Astrocyte (in vitro differentiated cells and primary cell): ENCODE measurements at regions not wholly inside any gene's neighbourhood (a gene's known extent, or its start where the extent isn't known, plus 50 kb on each side); places are given as distances from the start of the nearest gene placed in this dataset.

Experiments used
- DNase-seq: peaks from one replicate; pipeline ENCODE4 v3.0.0-alpha.2; 2010; ENCODE audit warnings: low read depth
- FAIRE-seq: peaks from 2 replicates; lab custom pipeline; 2011; peaks lifted over from hg19 to GRCh38; lab: Jason Lieb, UNC
- H2AFZ ChIP-seq: 2 replicates; pipeline ENCODE4 v1.6.0; 2012; ENCODE audit warnings: low read depth, low read length, inconsistent platforms
- H3K27ac ChIP-seq: 2 replicates; pipeline ENCODE4 v1.5.1; 2011; ENCODE audit warnings: low read depth, low read length, inconsistent platforms
- H3K27me3 ChIP-seq: 2 replicates; pipeline ENCODE4 v1.6.0; 2011; ENCODE audit warnings: low read length, inconsistent platforms; ENCODE audit not compliant: insufficient read depth
- H3K36me3 ChIP-seq: 2 replicates; pipeline ENCODE4 v1.5.1; 2011; ENCODE audit warnings: low read length, inconsistent platforms; ENCODE audit not compliant: insufficient read depth
- H3K4me1 ChIP-seq: 2 replicates; pipeline ENCODE4 v1.5.1; 2011; ENCODE audit warnings: low read length, inconsistent platforms; ENCODE audit not compliant: insufficient read depth
- H3K4me2 ChIP-seq: 2 replicates; pipeline ENCODE4 v1.6.0; 2012; ENCODE audit warnings: low read length, inconsistent platforms
- H3K4me3 ChIP-seq: 2 replicates; pipeline ENCODE4 v1.5.1; 2011; ENCODE audit warnings: low read depth, mild to moderate bottlenecking, low read length, inconsistent platforms; ENCODE audit not compliant: insufficient read depth
- H3K79me2 ChIP-seq: 2 replicates; pipeline ENCODE4 v1.6.0; 2012; ENCODE audit warnings: mild to moderate bottlenecking, low read length, inconsistent platforms; ENCODE audit not compliant: insufficient read depth
- H3K9ac ChIP-seq: 2 replicates; pipeline ENCODE4 v1.6.0; 2012; ENCODE audit warnings: mild to moderate bottlenecking, low read length, inconsistent platforms
- H3K9me3 ChIP-seq: 2 replicates; pipeline ENCODE4 v1.5.1; 2012; ENCODE audit warnings: low read depth, mild to moderate bottlenecking, low read length, inconsistent platforms; ENCODE audit not compliant: insufficient read depth
- H4K20me1 ChIP-seq: 2 replicates; pipeline ENCODE4 v1.6.0; 2012; ENCODE audit warnings: low read length, inconsistent platforms; ENCODE audit not compliant: insufficient read depth
- H3K27ac Mint-ChIP-seq: one replicate; pipeline ENCODE4 v1.8.0; 2021; ENCODE audit warnings: mild to moderate bottlenecking, mixed read lengths; ENCODE audit not compliant: unreplicated experiment
- H3K27me3 Mint-ChIP-seq: one replicate; pipeline ENCODE4 v1.8.0; 2021; ENCODE audit warnings: low read depth, mixed read lengths; ENCODE audit not compliant: unreplicated experiment
- H3K36me3 Mint-ChIP-seq: one replicate; pipeline ENCODE4 v1.8.0; 2021; ENCODE audit warnings: low read depth, mixed read lengths; ENCODE audit not compliant: unreplicated experiment
- H3K4me1 Mint-ChIP-seq: one replicate; pipeline ENCODE4 v1.8.0; 2021; ENCODE audit warnings: low read depth, mixed read lengths; ENCODE audit not compliant: unreplicated experiment
- H3K4me3 Mint-ChIP-seq: one replicate; pipeline ENCODE4 v1.8.0; 2021; ENCODE audit warnings: mild to moderate bottlenecking, moderate library complexity, mixed read lengths; ENCODE audit not compliant: unreplicated experiment
- H3K9me3 Mint-ChIP-seq: one replicate; pipeline ENCODE4 v1.8.0; 2021; ENCODE audit warnings: mild to moderate bottlenecking, mixed read lengths; ENCODE audit not compliant: unreplicated experiment
- EZH2 ChIP-seq: IDR thresholded peaks from 2 replicates; pipeline ENCODE4 v1.6.1; 2012; ENCODE audit warnings: mild to moderate bottlenecking, low read length, inconsistent platforms; ENCODE audit not compliant: insufficient read depth
- TF ChIP-seq, protein P1 (sequence below): IDR thresholded peaks from 2 replicates; pipeline ENCODE4 v1.5.1; 2011; ENCODE audit warnings: low read depth, mild to moderate bottlenecking, inconsistent platforms, low read length, moderate library complexity; ENCODE audit not compliant: insufficient read depth

- DNase-seq (no peak), FAIRE-seq (no peak)
- H4K20me1 ChIP-seq = no peaks in the 10 kb centered on the region
- Mint-ChIP-seq H3K4me1 (peaks cover 2% of the 10 kb centered on the region), H3K36me3 (no peaks in the 10 kb centered on the region), H3K9me3 (no peaks in the 10 kb centered on the region), H3K27ac (no peak overlapping the region), H3K27me3 (peaks cover 10% of the 10 kb centered on the region), H3K4me3 (no peak overlapping the region)
- H3K4me1 ChIP-seq = no peaks in the 10 kb centered on the region
- TF ChIP-seq, protein P1, sequence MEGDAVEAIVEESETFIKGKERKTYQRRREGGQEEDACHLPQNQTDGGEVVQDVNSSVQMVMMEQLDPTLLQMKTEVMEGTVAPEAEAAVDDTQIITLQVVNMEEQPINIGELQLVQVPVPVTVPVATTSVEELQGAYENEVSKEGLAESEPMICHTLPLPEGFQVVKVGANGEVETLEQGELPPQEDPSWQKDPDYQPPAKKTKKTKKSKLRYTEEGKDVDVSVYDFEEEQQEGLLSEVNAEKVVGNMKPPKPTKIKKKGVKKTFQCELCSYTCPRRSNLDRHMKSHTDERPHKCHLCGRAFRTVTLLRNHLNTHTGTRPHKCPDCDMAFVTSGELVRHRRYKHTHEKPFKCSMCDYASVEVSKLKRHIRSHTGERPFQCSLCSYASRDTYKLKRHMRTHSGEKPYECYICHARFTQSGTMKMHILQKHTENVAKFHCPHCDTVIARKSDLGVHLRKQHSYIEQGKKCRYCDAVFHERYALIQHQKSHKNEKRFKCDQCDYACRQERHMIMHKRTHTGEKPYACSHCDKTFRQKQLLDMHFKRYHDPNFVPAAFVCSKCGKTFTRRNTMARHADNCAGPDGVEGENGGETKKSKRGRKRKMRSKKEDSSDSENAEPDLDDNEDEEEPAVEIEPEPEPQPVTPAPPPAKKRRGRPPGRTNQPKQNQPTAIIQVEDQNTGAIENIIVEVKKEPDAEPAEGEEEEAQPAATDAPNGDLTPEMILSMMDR = no peak
- TF ChIP-seq EZH2 = no peak
- no peak overlapping the region for H3K4me2 ChIP-seq
- H3K27me3 ChIP-seq = no peaks in the 10 kb centered on the region
- no peak overlapping the region for H2AFZ ChIP-seq
- no peaks in the 10 kb centered on the region for H3K9me3 ChIP-seq
- H3K79me2 ChIP-seq = no peaks in the 10 kb centered on the region
- no peak overlapping the region for H3K27ac ChIP-seq
- no peaks in the 10 kb centered on the region for H3K36me3 ChIP-seq
- H3K4me3 ChIP-seq = no peak overlapping the region
- H3K9ac ChIP-seq = no peak overlapping the region
Observed at GRCh38 chr1:177700856-177701255, 269.0 kb downstream of the SEC16B start.

- Histone ChIP-seq H2AFZ (no peak overlapping the region), H3K4me2 (no peak overlapping the region), H3K9ac (no peak overlapping the region), H3K27me3 (no peaks in the 10 kb centered on the region), H3K79me2 (no peaks in the 10 kb centered on the region), H3K36me3 (no peaks in the 10 kb centered on the region), H3K9me3 (no peaks in the 10 kb centered on the region), H4K20me1 (no peaks in the 10 kb centered on the region), H3K27ac (no peak overlapping the region), H3K4me1 (no peaks in the 10 kb centered on the region), H3K4me3 (no peak overlapping the region)
- Mint-ChIP-seq H3K9me3 (peaks cover 5% of the 10 kb centered on the region), H3K27ac (no peak overlapping the region), H3K4me3 (no peak overlapping the region), H3K36me3 (no peaks in the 10 kb centered on the region), H3K4me1 (no peaks in the 10 kb centered on the region), H3K27me3 (peaks cover 8% of the 10 kb centered on the region)
- DNase-seq (no peak), FAIRE-seq (no peak)
- TF ChIP-seq, protein P1 = no peak
- TF ChIP-seq EZH2 = no peak
Observed at GRCh38 chr1:177690996-177691395, 278.9 kb downstream of the SEC16B start.

GRCh38 chr1:177687544-177687943 is 282.3 kb downstream of the SEC16B start:
- DNase-seq (no peak), FAIRE-seq (no peak)
- Histone ChIP-seq H3K79me2 (no peaks in the 10 kb centered on the region), H4K20me1 (no peaks in the 10 kb centered on the region), H3K4me1 (no peaks in the 10 kb centered on the region), H3K9me3 (no peaks in the 10 kb centered on the region), H3K36me3 (no peaks in the 10 kb centered on the region), H3K27ac (no peak overlapping the region), H3K4me2 (no peak overlapping the region), H3K27me3 (no peaks in the 10 kb centered on the region), H3K4me3 (no peak overlapping the region), H2AFZ (no peak overlapping the region), H3K9ac (no peak overlapping the region)
- no peak overlapping the region for H3K4me3 Mint-ChIP-seq
- peaks cover 5% of the 10 kb centered on the region for H3K9me3 Mint-ChIP-seq
- no peak for TF ChIP-seq EZH2
- TF ChIP-seq, protein P1 = no peak
- H3K27ac Mint-ChIP-seq = no peak overlapping the region
- H3K27me3 Mint-ChIP-seq = peaks cover 6% of the 10 kb centered on the region
- H3K36me3 Mint-ChIP-seq = no peaks in the 10 kb centered on the region
- no peaks in the 10 kb centered on the region for H3K4me1 Mint-ChIP-seq
